ENCODE measurements at regions not wholly inside any gene's neighbourhood (a gene's known extent, or its start where the extent isn't known, plus 50 kb on each side); places are given as distances from the start of the nearest gene placed in this dataset.

GRCh38 chr10:78672918-78673317 is 395.8 kb upstream of the ZMIZ1 start:
- TF ChIP-seq CTCF (IDR thresholded peaks at IDR 0.05), result no peak
- no peak for TF ChIP-seq EP300 (IDR thresholded peaks at IDR 0.05)
- no peak for TF ChIP-seq POLR2A (IDR thresholded peaks at IDR 0.05)
